Liver (tissue), 8 donors: ENCODE measurements at regions not wholly inside any gene's neighbourhood (a gene's known extent, or its start where the extent isn't known, plus 50 kb on each side); places are given as distances from the start of the nearest gene placed in this dataset.

Experiments used
- DNase-seq: peaks from one replicate; pipeline ENCODE4 v3.0.0-alpha.2; 2017; ENCODE audit warnings: low spot score
- H3K27ac ChIP-seq, 2 donors: one replicate each; pipeline ENCODE4 v1.7.0; 2013; ENCODE audit warnings: inconsistent platforms in 2 of 2, low read length in 2 of 2, control low read depth in 1 of 2, low read depth in 1 of 2, mild to moderate bottlenecking in 1 of 2
- H3K27me3 ChIP-seq, 4 donors: one replicate each; pipeline versions ENCODE4 v1.6.1 to v1.7.0; 2013; ENCODE audit warnings: low read length in 3 of 4, inconsistent platforms in 1 of 4, mild to moderate bottlenecking in 1 of 4, moderate library complexity in 1 of 4; ENCODE audit not compliant: control insufficient read depth in 4 of 4, insufficient read depth in 4 of 4
- H3K36me3 ChIP-seq, 4 donors: one replicate each; pipeline versions ENCODE4 v1.6.1 to v1.7.0; 2013; ENCODE audit warnings: low read length in 3 of 4, mild to moderate bottlenecking in 3 of 4, low read depth in 1 of 4, moderate library complexity in 1 of 4; ENCODE audit not compliant: control insufficient read depth in 4 of 4, insufficient read depth in 3 of 4
- H3K4me1 ChIP-seq, 4 donors: one replicate each; pipeline versions ENCODE4 v1.6.1 to v1.7.0; 2013; ENCODE audit warnings: low read length in 3 of 4, mild to moderate bottlenecking in 3 of 4, moderate library complexity in 1 of 4; ENCODE audit not compliant: control insufficient read depth in 4 of 4, insufficient read depth in 4 of 4
- H3K4me3 ChIP-seq, 3 donors: one replicate each; pipeline versions ENCODE4 v1.6.1 to v1.7.0; 2013; ENCODE audit warnings: low read length in 3 of 3, control low read depth in 1 of 3, low read depth in 1 of 3, mild to moderate bottlenecking in 1 of 3
- H3K9ac ChIP-seq, 2 donors: one replicate each; pipeline ENCODE4 v1.7.0; 2013; ENCODE audit warnings: low read length in 2 of 2, mild to moderate bottlenecking in 2 of 2, moderate library complexity in 2 of 2, control low read depth in 1 of 2, low read depth in 1 of 2
- H3K9me3 ChIP-seq, 4 donors: one replicate each; pipeline versions ENCODE4 v1.6.1 to v1.7.0; 2013; ENCODE audit warnings: low read length in 3 of 4; ENCODE audit not compliant: control insufficient read depth in 4 of 4
- ATF3 ChIP-seq: IDR thresholded peaks from 2 replicates; pipeline ENCODE4 v1.6.1; 2016; ENCODE audit warnings: antibody characterized with exemption
- EGR1 ChIP-seq, 2 donors: IDR thresholded peaks; 2 replicates each; pipeline ENCODE4 v1.6.1; 2016 to 2018; ENCODE audit warnings: antibody characterized with exemption in 2 of 2, low read depth in 2 of 2
- FOXA1 ChIP-seq: IDR thresholded peaks from 2 replicates; pipeline ENCODE4 v1.6.1; 2016; ENCODE audit warnings: antibody characterized with exemption
- FOXA2 ChIP-seq: IDR thresholded peaks from 2 replicates; pipeline ENCODE4 v1.6.1; 2016; ENCODE audit warnings: antibody characterized with exemption
- GABPA ChIP-seq, 2 donors: IDR thresholded peaks in 1 of 2; conservative IDR thresholded peaks in 1 of 2; 2 replicates each; pipeline ENCODE4 v1.6.1; 2016; ENCODE audit warnings: antibody characterized with exemption in 2 of 2, mild to moderate bottlenecking in 1 of 2, moderate library complexity in 1 of 2
- HNF4A ChIP-seq, 2 donors: conservative IDR thresholded peaks; 2 replicates each; pipeline ENCODE4 v1.6.1; 2016; ENCODE audit warnings: antibody characterized with exemption in 2 of 2, mild to moderate bottlenecking in 2 of 2
- HNF4G ChIP-seq: IDR thresholded peaks from 2 replicates; pipeline ENCODE4 v1.6.1; 2016; ENCODE audit warnings: antibody characterized with exemption
- JUND ChIP-seq, 2 donors: IDR thresholded peaks; 2 replicates each; pipeline ENCODE4 v1.6.1; 2016; ENCODE audit warnings: antibody characterized with exemption in 2 of 2
- MAX ChIP-seq: IDR thresholded peaks from 2 replicates; pipeline ENCODE4 v1.6.1; 2016; ENCODE audit warnings: antibody characterized with exemption
- NR2F2 ChIP-seq: IDR thresholded peaks from 2 replicates; pipeline ENCODE4 v1.6.1; 2016; ENCODE audit warnings: antibody characterized with exemption
- RAD21 ChIP-seq, 2 donors: IDR thresholded peaks; 2 replicates each; pipeline ENCODE4 v1.6.1; 2016; ENCODE audit warnings: antibody characterized with exemption in 2 of 2, mild to moderate bottlenecking in 2 of 2
- RXRA ChIP-seq, 2 donors: IDR thresholded peaks; 2 replicates each; pipeline ENCODE4 v1.6.1; 2017 to 2018; ENCODE audit warnings: antibody characterized with exemption in 2 of 2, mild to moderate bottlenecking in 1 of 2
- SP1 ChIP-seq: IDR thresholded peaks from 2 replicates; pipeline ENCODE4 v1.6.1; 2018; ENCODE audit warnings: antibody characterized with exemption, mild to moderate bottlenecking
- TAF1 ChIP-seq: conservative IDR thresholded peaks from 2 replicates; pipeline ENCODE4 v1.6.1; 2016; ENCODE audit warnings: antibody characterized with exemption, mild to moderate bottlenecking
- YY1 ChIP-seq: IDR thresholded peaks from 2 replicates; pipeline ENCODE4 v1.6.1; 2016; ENCODE audit warnings: antibody characterized with exemption, mild to moderate bottlenecking
- whole genome bisulfite sequencing: extraction: QIAGEN DNeasy Blood & Tissue Kit; methylation state at CpG from one replicate; pipeline ENCODE4 v1.1.7; 2013; 5-methylcytosine and 5-hydroxymethylcytosine counted together
- TF ChIP-seq, protein P1 (sequence below): IDR thresholded peaks from 2 replicates; pipeline ENCODE4 v1.6.1; 2016; ENCODE audit warnings: antibody characterized with exemption
- TF ChIP-seq, protein P2 (sequence below): IDR thresholded peaks from 2 replicates; pipeline ENCODE4 v1.6.1; 2016; ENCODE audit warnings: antibody characterized with exemption, mild to moderate bottlenecking
- TF ChIP-seq, protein P3 (sequence below): fragments of 150-350 bp; IDR thresholded peaks from 2 replicates; pipeline ENCODE4 v1.5.1; 2017; ENCODE audit warnings: improper control_type of control experiment, low read depth, low read length; ENCODE audit not compliant: missing input control
- donor health status: healthy.
- donor health status: healthy.
- donor health status: healthy.
- donor health status: healthy.
- donor health status: healthy.

- H3K27ac ChIP-seq, result no peak overlapping the region
- peaks cover 0 to 3% (median 0%) of the 10 kb centered on the region in 4 donors for H3K27me3 ChIP-seq
- H3K4me3 ChIP-seq, result no peak overlapping the region
- no peaks in the 10 kb centered on the region for H3K36me3 ChIP-seq
- no peaks in the 10 kb centered on the region for H3K9me3 ChIP-seq
- TF ChIP-seq NR2F2 (no peak), TAF1 (no peak), ATF3 (no peak), RAD21 (IDR thresholded peaks at IDR 0.05) (no peak), FOXA1 (no peak), MAX (no peak), HNF4A (conservative IDR thresholded peaks at IDR 0.05) (no peak), FOXA2 (no peak), GABPA (IDR thresholded peaks at IDR 0.05 in 1 of 2, conservative IDR thresholded peaks at IDR 0.05 in 1 of 2) (no peak), EGR1 (IDR thresholded peaks at IDR 0.05; ENCODE audit: low read depth in 2 of 2) (no peak), SP1 (no peak), HNF4G (no peak), YY1 (no peak), RXRA (IDR thresholded peaks at IDR 0.05) (no peak), JUND (IDR thresholded peaks at IDR 0.05) (no peak)
- TF ChIP-seq, protein P1, sequence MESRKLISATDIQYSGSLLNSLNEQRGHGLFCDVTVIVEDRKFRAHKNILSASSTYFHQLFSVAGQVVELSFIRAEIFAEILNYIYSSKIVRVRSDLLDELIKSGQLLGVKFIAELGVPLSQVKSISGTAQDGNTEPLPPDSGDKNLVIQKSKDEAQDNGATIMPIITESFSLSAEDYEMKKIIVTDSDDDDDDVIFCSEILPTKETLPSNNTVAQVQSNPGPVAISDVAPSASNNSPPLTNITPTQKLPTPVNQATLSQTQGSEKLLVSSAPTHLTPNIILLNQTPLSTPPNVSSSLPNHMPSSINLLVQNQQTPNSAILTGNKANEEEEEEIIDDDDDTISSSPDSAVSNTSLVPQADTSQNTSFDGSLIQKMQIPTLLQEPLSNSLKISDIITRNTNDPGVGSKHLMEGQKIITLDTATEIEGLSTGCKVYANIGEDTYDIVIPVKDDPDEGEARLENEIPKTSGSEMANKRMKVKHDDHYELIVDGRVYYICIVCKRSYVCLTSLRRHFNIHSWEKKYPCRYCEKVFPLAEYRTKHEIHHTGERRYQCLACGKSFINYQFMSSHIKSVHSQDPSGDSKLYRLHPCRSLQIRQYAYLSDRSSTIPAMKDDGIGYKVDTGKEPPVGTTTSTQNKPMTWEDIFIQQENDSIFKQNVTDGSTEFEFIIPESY, result no peak
- TF ChIP-seq, protein P2, sequence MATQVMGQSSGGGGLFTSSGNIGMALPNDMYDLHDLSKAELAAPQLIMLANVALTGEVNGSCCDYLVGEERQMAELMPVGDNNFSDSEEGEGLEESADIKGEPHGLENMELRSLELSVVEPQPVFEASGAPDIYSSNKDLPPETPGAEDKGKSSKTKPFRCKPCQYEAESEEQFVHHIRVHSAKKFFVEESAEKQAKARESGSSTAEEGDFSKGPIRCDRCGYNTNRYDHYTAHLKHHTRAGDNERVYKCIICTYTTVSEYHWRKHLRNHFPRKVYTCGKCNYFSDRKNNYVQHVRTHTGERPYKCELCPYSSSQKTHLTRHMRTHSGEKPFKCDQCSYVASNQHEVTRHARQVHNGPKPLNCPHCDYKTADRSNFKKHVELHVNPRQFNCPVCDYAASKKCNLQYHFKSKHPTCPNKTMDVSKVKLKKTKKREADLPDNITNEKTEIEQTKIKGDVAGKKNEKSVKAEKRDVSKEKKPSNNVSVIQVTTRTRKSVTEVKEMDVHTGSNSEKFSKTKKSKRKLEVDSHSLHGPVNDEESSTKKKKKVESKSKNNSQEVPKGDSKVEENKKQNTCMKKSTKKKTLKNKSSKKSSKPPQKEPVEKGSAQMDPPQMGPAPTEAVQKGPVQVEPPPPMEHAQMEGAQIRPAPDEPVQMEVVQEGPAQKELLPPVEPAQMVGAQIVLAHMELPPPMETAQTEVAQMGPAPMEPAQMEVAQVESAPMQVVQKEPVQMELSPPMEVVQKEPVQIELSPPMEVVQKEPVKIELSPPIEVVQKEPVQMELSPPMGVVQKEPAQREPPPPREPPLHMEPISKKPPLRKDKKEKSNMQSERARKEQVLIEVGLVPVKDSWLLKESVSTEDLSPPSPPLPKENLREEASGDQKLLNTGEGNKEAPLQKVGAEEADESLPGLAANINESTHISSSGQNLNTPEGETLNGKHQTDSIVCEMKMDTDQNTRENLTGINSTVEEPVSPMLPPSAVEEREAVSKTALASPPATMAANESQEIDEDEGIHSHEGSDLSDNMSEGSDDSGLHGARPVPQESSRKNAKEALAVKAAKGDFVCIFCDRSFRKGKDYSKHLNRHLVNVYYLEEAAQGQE, result no peak
- TF ChIP-seq, protein P3, sequence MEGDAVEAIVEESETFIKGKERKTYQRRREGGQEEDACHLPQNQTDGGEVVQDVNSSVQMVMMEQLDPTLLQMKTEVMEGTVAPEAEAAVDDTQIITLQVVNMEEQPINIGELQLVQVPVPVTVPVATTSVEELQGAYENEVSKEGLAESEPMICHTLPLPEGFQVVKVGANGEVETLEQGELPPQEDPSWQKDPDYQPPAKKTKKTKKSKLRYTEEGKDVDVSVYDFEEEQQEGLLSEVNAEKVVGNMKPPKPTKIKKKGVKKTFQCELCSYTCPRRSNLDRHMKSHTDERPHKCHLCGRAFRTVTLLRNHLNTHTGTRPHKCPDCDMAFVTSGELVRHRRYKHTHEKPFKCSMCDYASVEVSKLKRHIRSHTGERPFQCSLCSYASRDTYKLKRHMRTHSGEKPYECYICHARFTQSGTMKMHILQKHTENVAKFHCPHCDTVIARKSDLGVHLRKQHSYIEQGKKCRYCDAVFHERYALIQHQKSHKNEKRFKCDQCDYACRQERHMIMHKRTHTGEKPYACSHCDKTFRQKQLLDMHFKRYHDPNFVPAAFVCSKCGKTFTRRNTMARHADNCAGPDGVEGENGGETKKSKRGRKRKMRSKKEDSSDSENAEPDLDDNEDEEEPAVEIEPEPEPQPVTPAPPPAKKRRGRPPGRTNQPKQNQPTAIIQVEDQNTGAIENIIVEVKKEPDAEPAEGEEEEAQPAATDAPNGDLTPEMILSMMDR, result no peak
- H3K9ac ChIP-seq, result no peak overlapping the region
- DNase-seq, result no peak
- H3K4me1 ChIP-seq, result no peaks in the 10 kb centered on the region
- WGBS, result 96% methylated on average over 39 of the region's 39 CpGs
Observed at GRCh38 chr6:16069222-16069621, 59.7 kb upstream of the MYLIP start.

- Histone ChIP-seq H3K9me3 (no peaks in the 10 kb centered on the region), H3K4me3 (no peak overlapping the region), H3K9ac (no peak overlapping the region), H3K36me3 (no peaks in the 10 kb centered on the region), H3K27ac (no peak overlapping the region), H3K27me3 (peaks cover 0 to 3% (median 0%) of the 10 kb centered on the region in 4 donors), H3K4me1 (no peaks in the 10 kb centered on the region)
- no peak for DNase-seq
- 80% methylated on average over 3 of the region's 3 CpGs for WGBS
- TF ChIP-seq, protein P1, result no peak
- TF ChIP-seq JUND (IDR thresholded peaks at IDR 0.05), result no peak
- no peak for TF ChIP-seq SP1
- TF ChIP-seq EGR1 (IDR thresholded peaks at IDR 0.05; ENCODE audit: low read depth in 2 of 2), result no peak
- TF ChIP-seq NR2F2, result no peak
- no peak for TF ChIP-seq TAF1
- no peak for TF ChIP-seq GABPA (IDR thresholded peaks at IDR 0.05 in 1 of 2, conservative IDR thresholded peaks at IDR 0.05 in 1 of 2)
- TF ChIP-seq FOXA1, result no peak
- TF ChIP-seq, protein P3, result no peak
- no peak for TF ChIP-seq RXRA (IDR thresholded peaks at IDR 0.05)
- no peak for TF ChIP-seq HNF4G
- no peak for TF ChIP-seq ATF3
- TF ChIP-seq HNF4A (conservative IDR thresholded peaks at IDR 0.05), result no peak
- no peak for TF ChIP-seq MAX
- no peak for TF ChIP-seq YY1
- no peak for TF ChIP-seq RAD21 (IDR thresholded peaks at IDR 0.05)
Observed at GRCh38 chr6:16067568-16067967, 61.3 kb upstream of the MYLIP start.
